EL (cell line): ENCODE measurements at regions not wholly inside any gene's neighbourhood (a gene's known extent, or its start where the extent isn't known, plus 50 kb on each side); places are given as distances from the start of the nearest gene placed in this dataset.

Experiments
- DNase-seq: peaks from one replicate; pipeline ENCODE4 v3.0.0-alpha.2; 2016

DNA sequence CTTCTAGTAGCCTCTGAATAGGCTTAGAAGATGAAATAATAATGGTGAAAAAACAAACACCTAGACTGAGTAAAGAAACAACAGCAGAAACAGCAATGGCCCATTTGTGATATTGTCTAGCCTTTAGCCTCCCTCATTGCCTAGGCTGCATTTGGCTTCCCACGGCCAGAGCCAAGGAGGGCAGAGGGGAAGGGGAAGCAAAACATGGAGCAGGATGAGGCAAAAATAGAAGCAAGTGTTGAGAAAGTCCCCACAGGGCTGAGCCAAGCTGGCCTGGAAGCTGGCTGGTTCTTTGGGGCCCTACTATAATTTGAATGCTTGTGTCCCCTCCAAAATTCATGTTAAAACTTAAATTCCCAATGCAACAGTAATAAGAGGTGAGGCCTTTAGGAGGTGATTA, 60.2 kb upstream of the KSR1 start:
- no peak for DNase-seq

DNA sequence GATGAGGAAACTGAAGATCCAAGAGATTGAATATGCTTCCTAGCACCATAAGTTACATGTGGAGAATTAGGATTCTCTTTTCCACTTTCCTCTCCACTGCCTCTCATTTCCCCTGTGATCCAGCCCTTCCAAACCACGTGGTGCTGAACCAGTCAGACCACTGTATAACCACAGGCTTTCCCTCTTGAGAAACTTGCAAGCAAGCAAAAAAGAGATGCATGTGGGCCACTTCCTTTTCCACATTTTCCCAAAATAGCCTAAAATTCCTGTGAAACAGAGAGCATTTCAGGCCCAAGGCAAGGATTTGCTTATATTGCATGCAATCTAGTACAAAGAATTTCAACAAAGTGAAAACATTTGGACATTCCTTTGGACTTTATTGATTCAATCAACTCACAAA, 59.3 kb upstream of the KSR1 start:
- no peak for DNase-seq

DNA sequence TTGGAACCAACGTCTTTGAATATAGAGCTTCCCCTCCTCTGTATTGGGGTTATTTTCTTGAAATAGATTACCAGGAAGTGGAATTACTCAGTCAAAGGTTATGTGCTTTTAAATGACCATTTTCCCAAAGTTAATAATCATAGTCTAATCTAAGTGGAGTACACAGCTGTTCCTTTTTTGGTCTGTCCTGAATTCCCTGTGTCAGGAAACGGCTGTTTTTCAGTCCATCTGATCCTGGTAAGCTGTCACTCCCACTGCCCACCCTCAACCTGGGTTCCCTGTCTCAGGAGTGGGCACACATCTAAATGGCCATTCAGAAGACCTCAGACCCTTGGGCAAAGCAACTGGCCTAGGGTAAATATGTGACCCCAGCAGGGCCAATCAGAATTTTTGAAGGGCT, 57.6 kb upstream of the KSR1 start:
- DNase-seq = no peak

DNA sequence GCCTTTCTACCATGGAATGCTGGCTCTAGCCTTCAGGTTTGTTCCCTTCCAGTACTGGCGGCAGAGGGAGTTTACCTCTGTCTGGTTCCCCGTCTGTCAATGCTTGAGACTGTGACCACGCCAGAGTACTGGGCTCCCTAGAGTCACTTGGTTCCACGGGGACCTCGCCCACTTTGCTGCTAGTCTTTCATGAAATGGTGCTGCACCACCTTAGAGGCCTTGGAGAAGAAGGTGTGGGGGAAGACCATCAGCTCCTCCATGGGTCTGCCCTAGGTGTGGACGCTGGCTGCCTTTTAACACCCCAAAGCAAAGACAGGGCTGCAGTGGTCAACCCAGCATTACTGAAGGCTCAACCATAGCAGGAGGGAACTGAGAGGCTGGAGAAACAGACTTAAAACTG, 55.3 kb upstream of the KSR1 start:
- DNase-seq = no peak

DNA sequence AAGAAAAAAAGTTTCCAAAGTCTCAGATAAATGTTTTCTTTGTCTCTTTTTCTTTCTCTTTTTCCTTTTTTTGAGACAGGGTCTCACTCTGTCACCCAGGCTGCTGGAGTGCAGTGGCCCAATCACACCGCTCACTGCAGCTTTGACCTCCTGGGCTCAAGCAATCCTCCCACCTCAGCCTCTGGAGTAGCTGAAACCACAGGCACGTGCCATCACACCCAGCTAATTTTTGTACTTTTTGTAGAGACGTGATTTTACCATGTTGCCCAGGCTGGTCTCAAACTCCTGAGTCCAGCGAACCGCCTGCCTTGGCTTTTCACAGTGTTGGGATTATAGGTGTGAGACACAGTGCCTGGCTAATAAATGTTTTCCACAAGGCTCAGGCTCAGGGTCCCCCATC, 53.3 kb upstream of the KSR1 start:
- DNase-seq = no peak

DNA sequence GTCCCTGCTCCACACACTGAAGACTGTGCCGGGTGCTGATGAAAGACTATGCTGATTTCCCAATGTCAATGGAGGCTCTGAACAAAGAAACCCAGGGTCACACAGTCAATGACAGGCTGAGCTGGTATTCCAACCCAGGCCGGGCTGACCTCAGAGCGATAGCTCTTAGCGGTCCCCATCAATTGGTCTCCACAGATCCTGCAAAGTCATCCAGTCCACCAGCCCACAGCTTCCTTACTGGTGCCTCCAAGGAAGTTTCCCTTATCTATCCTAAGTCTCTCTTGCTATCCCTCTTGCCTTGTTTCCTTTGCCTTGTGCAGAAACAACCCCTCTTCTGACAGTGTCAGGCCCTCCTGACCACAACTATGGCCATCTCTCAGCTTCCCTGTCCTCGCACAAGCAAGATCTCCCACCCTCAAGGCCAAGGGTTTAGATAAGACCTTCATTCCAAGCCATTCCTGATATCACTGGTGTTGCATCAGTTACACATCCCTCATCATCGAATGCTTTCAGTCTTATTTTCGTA, 52.7 kb upstream of the KSR1 start:
- no peak for DNase-seq

DNA sequence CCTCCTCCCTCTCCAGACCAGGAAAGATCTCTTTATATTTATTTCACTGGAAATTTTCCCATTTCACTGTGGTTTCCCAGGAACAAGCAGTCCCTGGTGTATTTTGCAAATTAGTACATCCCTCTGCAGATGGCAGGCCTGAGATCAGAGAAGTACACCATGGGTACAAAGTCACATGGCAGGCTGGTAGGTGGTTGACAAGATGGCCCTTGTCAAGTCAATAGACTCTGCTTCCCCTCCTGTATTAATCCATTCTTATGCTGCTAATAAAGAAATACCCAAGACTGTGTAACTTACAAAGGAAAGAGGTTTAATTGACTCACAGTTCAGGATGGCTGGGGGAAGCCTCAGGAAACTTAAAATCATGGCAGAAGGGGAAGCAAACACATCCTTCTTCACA, 51.6 kb upstream of the KSR1 start:
- DNase-seq = no peak
